ENCODE measurements at regions not wholly inside any gene's neighbourhood (a gene's known extent, or its start where the extent isn't known, plus 50 kb on each side); places are given as distances from the start of the nearest gene placed in this dataset.

GRCh38 chr6:113083947-113084346 lies 736.8 kb downstream of the RFPL4B start:
- no peak for TF ChIP-seq CTCF (IDR thresholded peaks at IDR 0.05; ENCODE audit: extremely low read depth in 1 of 2, insufficient read depth in 1 of 2, low read depth in 1 of 2, low read length in 2 of 2)
- no peak for TF ChIP-seq POLR2A (IDR thresholded peaks at IDR 0.05; ENCODE audit: low read depth, low read length)
- TF ChIP-seq FOS (IDR thresholded peaks at IDR 0.05; ENCODE audit: borderline replicate concordance, insufficient read depth, low read length), result no peak
- no peak for TF ChIP-seq EZH2 (IDR thresholded peaks at IDR 0.05; ENCODE audit: borderline replicate concordance, low read depth, low read length, severe bottlenecking)
- TF ChIP-seq POLR2AphosphoS5 (IDR thresholded peaks at IDR 0.05; ENCODE audit: insufficient read depth, low read depth, low read length), result no peak

All from endothelial cell of umbilical vein (primary cell).